NCI-H187 treated with DMSO at 0.1 percent for 48 hours (cell line): ENCODE measurements at regions not wholly inside any gene's neighbourhood (a gene's known extent, or its start where the extent isn't known, plus 50 kb on each side); places are given as distances from the start of the nearest gene placed in this dataset.
"Not testable (repeated sequence)": the region's sequence is repeated elsewhere in the genome, so short reads cannot be mapped to it uniquely, and the experiment has no call there.

Experiments used
- DNase-seq: peaks from one replicate; lab custom pipeline; 2025; lab: John Stamatoyannopoulos, UW

DNA sequence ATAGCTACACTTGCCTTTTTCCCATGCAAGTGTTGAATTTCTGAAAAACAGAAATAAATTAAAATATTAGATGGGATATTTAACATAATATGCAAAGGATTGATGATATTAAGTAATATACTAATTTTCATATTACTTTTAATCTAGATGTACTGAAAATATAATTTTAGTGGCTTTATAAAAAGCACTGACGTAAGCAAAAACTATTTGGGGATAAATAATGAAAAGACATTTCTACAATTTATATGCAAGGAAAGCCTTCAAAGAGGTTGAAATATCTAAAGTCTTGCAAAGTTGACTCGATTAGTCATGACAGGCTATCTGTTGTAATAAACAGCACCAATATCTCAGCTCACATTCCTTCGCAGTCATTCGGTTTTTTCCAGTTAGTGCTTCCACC, 94.9 kb upstream of the ABCB5 start:
- no peak for DNase-seq

DNA sequence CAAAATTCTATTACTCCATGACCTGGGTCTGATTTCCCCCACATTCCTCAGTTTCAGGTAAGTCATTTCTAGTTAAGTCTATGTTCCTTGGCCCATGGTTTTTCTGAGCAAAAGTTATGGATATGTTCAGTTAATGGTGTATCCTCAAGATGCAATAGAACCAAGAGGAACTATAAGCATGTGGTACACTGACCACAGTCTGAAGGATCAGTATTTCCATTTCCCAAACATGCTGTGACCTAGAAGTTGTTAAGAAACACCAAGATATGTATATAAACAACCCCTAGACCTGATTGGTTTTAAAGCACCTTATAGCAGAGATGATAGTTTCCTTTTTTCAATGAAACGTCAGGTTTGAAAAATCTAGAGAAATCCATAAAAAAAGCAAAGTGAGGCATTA, 94.2 kb upstream of the ABCB5 start:
- no peak for DNase-seq

DNA sequence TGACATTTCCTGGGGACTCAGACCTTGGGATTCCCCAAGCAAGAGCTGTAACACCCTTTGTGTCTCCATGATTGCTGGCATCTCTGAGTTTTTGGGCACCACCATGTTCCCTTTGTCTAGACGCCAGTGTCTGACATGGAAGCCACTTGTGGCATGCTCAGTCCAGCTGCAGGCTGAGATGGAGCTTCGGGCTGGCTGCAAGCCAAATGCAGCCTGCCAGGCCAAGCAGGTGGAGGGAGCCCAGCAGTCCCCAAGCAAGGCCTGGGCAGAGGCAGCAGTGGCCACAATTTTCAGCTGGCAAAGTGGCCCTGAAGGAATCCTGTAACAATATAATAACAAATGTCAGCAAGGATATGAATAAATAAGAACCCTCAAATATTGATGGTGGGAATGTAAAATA, 86.2 kb upstream of the ABCB5 start:
- no peak for DNase-seq

DNA sequence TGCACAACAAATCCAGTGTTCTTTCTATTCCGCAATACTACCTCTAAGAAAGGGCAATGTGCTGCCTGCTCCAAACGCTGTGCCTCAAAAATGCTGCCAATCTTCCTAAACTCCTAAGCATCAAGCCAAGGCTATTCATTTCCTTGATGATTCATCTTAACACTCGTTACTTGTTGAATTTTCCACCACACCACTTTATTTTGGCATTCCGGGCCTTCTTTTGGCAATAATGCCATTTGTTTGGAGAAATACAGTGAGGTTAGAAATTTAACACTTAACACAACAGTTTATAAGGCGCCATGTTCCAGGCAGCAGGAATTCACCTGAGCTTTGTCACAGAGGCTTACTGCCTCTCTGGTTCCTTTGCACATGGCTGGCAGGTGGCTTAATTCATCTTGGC, 82.6 kb upstream of the ABCB5 start:
- DNase-seq, result no peak

DNA sequence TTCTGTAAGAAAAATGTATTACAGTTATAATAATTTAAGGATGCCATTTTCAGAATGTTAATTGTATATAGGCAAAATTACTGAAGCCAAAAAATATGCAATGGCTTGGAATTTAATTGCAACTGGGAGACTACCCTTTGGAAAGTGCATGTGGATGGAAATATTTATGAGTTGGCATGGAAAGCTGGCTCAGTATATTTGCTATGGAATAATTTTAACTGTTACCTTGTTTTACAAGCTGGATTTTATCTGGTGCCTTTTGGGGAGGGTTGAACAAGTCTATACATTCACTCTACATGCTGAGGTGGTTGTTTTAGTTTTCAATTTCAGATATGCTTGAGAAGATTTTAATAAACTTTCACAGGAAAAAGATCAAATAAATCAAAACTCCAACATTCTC, 80.9 kb upstream of the ABCB5 start:
- no peak for DNase-seq

DNA sequence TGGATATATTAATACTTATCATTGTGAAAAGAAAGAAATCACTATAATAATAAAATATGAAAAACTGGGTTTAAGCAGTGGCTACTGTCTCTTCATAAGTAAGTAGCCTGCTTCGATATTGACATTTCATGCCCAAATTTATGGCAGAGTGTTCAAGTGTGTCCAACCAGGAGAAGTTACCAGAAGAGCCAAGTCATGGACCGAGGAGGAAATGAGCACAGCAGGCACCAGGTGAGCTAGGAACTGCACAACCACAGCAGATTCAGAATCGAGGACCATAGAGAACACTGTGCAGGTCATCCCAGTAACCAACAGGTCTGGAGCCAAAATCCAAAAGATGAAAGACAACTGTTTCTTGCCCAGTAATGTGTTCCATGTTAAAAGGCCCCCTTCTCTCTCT, 79.9 kb upstream of the ABCB5 start:
- DNase-seq, result no peak

DNA sequence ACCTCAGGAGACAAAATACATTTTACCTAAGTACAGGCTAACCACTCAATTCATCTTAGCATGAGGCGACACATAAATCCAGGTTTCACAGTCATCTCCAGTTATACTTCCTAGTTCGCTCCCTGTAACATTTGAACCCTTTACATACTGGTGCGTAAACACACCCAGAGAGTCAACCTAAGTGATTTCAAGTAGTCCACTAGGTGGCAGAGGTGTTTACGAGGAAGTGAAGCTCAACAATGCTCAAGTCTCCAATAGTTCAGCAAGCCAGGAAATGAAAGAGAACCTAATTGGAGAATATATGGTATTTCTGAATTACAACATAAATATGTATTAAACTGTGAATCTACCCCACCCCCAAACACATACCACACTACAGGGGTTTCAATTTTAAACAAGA, 76.3 kb upstream of the ABCB5 start:
- DNase-seq, result no peak

DNA sequence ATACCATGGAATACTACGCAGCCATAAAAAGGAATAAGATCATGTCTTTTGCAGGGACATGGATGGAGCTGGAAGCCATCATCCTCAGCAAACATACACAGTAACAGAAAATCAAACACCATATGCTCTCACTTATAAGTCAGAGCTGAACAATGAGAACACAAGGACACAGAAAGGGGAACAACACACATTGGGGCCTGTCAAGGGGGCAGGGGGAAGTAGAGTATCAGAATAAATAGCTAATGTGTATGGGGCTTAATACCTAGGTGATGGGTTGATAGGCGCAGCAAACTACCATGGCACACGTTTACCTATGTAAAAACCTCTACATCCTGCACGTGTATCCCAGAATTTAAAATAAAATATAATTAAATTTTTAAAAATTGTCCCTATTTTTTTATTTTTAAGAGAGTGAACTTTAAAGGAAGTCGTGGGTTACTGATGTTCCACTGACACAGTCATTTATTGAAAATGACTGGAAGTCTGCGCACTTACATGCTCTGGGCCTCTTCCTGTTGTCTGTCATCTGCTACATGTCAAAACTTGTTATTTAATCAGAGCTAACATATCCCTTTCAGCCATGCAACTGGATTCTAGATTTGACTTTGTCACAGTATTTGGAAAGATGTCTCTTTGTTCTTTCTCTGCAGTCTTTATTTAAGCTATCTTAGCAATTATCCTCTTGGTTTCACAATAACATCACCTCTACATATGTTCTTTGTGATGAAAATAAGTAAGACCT, 73.7 kb upstream of the ABCB5 start:
- no peak for DNase-seq

DNA sequence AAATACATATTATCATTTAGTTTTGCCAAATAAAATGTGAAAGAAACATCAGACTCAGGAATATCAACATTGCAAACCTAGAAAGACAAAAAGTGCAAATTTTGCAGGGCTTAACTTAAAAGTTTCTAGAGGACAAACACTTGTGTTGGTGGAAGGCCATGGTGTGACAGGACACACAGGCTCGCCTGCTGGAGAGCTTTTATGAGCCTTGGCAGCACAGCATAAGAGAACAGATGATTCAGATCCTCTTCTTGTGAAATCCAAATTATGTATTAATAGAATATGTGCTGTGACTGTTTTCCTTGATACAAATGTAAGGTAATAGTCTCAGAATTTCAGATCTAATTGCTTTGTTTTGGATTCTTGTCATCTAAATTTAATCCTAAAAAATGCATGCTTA, 72.9 kb upstream of the ABCB5 start:
- no peak for DNase-seq

DNA sequence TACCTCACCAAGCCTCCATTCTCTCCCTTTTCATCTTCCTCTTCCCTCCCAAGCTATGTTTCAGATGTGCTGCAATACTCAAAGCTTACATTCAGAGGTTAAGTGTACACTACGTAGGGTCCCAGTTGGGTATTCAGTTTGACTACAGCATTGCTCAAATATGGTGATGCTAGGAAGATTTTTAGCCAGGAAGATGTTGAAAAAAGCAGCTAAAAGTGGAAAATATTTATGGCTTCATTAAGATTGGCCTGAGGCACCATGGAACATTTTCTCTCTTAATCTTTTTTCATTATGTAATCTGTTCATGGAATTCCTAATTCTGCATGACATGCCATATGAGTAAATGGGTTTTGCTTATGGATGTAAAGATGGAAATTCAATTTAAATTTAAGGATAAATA, 72.0 kb upstream of the ABCB5 start:
- no peak for DNase-seq

DNA sequence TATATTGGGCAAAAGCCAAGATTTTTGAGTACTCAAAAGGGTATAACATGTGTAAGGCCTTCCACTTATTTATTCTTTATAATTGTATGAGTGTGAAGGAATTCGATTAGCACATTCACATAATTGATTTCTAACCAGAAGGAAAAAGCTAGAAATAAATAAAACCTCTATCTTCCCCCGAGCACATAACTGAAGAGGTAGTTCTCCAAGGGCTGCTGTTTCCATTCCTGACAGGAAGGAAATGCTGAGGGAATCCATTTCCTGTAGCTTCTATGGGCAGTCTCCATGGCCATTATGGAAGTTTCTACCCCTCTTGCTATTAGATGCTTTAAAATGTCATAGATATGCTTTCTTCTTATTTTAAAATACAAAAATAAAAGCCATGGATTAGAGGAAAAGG, 70.5 kb upstream of the ABCB5 start:
- no peak for DNase-seq

DNA sequence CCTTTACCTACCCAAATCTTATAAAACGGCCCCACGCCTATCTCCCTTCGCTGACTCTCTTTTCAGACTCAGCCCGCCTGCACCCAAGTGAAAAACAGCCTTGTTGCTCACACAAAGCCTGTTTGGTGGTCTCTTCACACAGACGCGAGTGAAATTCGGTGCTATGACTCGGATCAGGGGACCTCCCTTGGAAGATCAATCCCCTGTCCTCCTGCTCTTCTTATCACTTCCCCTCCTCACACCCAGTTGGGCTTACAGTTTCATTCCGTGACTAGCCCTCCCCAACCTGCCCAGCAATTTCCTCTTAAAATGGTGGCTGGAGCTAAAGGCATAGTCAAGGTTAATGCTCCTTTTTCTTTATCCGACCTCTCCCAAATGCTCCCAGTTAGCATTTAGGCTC, 68.5 kb upstream of the ABCB5 start:
- DNase-seq, result not testable (repeated sequence)

DNA sequence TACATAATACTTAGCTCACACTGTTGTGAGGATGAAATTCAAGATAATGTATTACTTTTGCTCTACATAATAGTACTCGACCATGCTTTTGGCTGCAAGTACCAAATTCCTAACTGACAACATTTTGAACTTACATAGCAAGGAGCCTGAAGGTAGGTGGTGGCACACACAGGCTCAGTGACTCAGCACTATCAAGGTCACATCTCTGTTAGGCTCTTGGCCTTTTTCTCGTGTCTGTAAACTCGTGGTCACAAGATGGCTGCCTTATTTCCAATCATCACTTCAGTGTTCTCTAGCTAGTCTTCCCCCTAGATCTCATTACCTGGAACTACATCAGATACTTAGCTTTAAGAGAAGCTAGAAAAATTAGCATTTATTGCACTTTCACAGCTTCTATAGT, 61.4 kb upstream of the ABCB5 start:
- DNase-seq, result no peak

DNA sequence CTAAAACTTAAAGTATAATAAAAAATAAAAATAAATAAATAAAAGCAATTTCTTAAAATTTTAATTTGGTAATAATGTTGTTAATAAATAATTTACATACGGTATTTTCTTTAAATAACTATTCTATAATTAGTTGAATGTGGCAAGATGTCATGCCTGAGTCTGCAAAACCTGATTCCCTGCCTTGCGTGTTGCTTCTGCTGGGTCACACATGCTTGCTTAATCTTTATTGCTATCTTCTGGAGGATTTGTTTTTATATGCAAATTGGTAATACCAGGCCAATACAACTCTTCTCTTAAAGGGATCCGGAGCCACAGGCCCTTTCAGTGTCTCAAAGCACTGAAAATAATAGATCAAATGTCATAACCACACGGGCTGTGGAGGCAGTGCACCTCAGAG, 59.4 kb upstream of the ABCB5 start:
- no peak for DNase-seq

DNA sequence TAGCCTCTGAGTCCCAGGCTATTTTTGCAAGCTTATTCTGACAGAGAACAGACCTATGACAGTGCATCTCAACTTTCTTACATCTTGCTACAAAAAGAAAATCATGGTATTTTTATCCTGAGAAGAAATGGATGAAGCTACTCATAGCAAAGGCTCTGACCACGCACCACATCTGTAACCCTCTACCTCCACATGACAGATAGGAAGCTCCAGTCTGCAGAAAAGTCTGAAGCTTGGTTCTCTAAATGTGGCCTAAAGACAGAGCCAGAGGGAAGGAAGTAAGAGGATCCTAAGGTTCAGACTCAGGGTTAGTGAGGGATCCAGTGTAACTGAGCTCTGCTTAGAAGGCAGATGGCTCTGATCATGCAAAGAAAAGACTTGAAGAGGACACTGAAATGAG, 58.4 kb upstream of the ABCB5 start:
- no peak for DNase-seq

DNA sequence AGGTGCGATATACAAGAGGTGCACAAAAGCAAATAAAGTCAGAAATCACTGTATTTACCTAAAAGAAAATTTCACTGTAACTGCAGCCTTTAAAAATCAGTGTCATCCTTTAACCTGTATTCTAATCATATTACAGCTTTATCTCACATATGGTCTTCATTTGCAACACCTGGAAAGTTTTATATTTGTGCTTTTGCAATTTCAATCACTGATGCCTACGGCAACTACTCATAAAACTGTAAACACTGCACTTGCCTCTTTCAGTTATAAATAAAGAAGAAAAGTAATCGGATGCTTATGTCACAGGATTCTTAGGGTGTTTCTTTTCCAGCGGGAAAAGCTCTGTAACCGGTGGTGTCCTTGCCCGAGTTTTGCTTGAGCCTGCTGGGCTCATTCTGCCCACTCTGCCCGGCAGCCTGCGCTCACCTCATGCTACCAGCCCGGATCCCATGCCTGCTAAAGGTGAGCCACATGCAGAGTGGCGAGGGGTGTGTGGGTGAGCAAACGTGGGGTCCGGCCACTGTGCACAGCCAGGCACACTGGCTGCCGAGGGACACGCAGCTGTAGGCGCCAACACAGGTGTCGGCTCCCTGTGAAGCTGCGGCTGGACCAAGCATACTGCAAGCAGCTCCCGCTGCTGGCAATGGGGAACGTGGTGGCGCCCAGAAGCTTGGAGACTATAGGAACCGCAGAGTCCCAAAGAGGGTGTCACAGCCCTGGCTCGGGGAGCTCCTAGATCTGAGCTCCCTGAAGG, 56.3 kb upstream of the ABCB5 start:
- DNase-seq, result no peak

DNA sequence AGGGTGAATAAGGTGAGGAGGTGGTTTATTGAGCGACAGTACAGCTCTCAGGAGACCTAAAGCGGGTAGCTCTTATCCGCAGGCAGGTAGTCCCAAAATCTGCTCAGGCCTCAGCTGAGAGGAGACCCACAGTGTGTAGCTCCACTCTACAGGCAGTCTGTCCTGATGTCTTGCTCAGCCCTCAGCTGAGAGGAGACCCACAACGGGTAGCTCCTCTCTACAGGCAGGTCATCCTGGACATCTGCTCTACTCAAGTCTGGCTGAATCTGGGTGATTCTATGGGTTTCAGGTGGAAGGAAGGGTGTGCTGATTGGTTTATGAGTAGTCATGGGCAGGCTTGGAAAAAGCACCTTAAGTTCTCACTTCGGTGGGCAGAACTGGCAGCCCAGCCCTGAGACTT, 55.6 kb upstream of the ABCB5 start:
- no peak for DNase-seq

DNA sequence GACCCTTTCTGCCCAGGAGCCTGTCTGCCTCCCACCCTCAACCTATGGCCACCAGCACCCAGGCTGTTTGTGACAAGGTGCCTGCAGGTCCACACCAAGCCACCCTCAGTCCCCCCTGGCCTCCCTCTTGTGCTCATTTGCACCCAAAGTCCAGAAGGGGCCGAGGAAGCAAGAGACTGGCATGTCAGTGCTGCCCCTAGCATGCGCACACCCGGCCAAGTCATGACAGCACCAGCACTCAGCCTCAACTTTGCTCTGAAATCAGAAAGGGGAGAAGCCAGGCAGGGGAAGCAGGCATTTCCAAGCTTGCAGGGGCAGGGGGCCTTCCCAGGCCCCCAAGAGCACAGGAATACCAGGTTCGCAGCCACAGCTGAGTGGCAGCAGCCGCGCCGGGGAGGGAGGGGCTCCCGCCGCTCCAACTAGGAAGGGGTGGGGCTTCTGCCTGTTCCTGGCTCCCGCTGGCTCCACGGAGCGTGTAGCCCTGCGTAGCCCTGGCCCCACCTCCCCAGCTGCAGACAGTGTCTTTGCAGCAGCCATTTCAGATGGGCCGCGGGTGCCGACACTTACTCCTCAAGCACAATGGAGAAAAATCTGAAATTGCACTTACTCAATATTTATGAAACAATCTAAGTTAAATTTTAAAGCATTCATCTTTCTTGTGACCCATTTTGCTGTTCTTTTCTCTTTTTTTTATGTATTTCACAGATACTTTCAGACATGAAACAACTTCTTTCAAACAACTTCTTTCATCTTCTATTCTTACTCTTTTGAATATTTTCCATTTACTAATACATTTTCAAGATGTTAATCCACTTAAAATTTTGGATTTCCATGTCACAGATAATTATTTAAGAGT, 54.9 kb upstream of the ABCB5 start:
- no peak for DNase-seq

DNA sequence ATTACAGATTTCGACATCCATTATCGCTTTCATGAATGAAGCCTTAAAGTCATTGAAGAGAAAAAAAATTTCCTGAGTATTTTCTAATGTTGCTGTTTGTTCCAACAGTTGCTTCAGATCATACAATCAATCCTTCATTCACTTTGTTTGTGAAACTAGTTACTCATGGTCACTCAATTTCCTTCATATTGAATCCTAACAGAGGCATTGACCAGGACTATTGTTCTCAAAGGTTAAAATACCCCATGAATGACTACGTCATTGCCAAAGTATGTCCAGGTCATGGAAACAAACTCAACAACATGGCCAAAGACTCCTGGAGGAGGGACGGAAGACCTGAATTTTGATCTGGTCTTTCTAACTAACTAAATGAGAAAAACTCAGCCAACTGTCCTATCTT, 54.0 kb upstream of the ABCB5 start:
- no peak for DNase-seq

DNA sequence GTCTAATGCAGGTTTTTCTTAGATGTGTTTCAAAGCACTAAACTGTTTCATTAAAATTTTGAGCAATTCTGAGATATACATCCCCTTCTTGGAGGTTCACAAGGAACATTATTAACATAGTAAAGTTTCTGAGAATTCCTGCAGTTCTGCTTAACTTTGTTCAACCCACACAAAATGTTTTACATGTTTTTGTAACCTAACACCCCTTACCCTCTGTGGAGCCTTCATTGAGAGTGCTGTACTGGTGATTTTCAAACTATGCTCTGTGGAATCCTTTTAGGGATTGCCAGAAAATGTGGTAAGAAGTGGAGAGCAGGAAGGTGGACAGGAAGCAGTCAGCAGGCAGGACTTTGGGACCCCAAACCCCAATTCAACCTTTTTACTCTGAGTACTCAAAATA, 53.6 kb upstream of the ABCB5 start:
- DNase-seq, result no peak

DNA sequence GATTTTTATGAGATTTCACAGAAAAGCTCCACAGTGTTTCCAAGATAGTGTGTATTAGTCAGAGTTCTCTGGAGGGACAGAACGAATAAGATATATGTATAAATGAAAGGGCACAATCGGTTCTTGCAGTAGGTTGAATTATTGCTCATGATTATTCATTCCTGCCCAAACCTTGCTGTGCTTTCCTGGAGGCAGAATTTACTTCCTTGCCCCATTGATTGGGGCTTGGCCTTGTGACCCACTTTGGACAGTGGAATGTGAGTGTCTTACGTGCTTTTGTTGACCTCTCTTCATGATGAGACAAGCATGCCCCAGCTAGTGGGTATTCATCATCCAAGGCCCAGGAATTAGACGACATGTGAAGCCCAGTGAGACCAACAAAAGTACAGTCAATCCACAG, 53.0 kb upstream of the ABCB5 start:
- DNase-seq, result no peak
